Gastrocnemius medialis (tissue), 4 donors: ENCODE measurements at regions not wholly inside any gene's neighbourhood (a gene's known extent, or its start where the extent isn't known, plus 50 kb on each side); places are given as distances from the start of the nearest gene placed in this dataset.
"Not testable (repeated sequence)": the region's sequence is repeated elsewhere in the genome, so short reads cannot be mapped to it uniquely, and the experiment has no call there.

Source experiments
- ATAC-seq, 2 donors: fragments of 150-250 bp; one replicate each; pipeline ENCODE4 v1.9.1; 2016
- DNase-seq, 2 donors: peaks; one replicate each; pipeline ENCODE4 v3.0.0-alpha.2; 2019
- H3K27ac ChIP-seq, 4 donors: fragments of 200-600 bp; sonication (generic); 1 replicate in 1 of 4; 2 replicates in 3 of 4; pipeline ENCODE4 v1.5.1; 2016 to 2018; ENCODE audit warnings: mild to moderate bottlenecking in 2 of 4, moderate library complexity in 1 of 4
- H3K27me3 ChIP-seq, 3 donors: fragments of 200-600 bp; sonication (generic) in 2 of 3; 1 replicate in 1 of 3; 2 replicates in 2 of 3; pipeline versions ENCODE4 v1.5.1 to v1.6.0; 2016 to 2019; ENCODE audit warnings: mild to moderate bottlenecking in 1 of 3, moderate library complexity in 1 of 3
- H3K36me3 ChIP-seq, 2 donors: fragments of 200-600 bp; sonication (generic) in 1 of 2; one replicate each; pipeline ENCODE4 v1.5.1; 2017 to 2018
- H3K4me1 ChIP-seq, 2 donors: fragments of 200-600 bp; sonication (generic) in 1 of 2; one replicate each; pipeline ENCODE4 v1.5.1; 2016 to 2017; ENCODE audit warnings: mild to moderate bottlenecking in 2 of 2
- H3K4me3 ChIP-seq, 4 donors: fragments of 200-600 bp; sonication (generic) in 3 of 4; 1 replicate in 1 of 4; 2 replicates in 3 of 4; pipeline ENCODE4 v1.5.1; 2016 to 2019; ENCODE audit warnings: mild to moderate bottlenecking in 2 of 4
- H3K9me3 ChIP-seq, 3 donors: fragments of 200-600 bp; sonication (generic) in 2 of 3; 1 replicate in 1 of 3; 2 replicates in 2 of 3; pipeline ENCODE4 v1.5.1; 2016 to 2019
- in situ Hi-C, 4 donors: fragments of 200-750 bp; cut with MboI; loops; one replicate each; pipeline versions ENCODE4 v1.15.0 to v1.8.0; 2017; ENCODE audit warnings: low sequenced_read_pairs in 4 of 4
- intact Hi-C: fragments of 100-400 bp; cut with DNase I; formaldehyde crosslinking; loops from one replicate; pipeline ENCODE4 v1.15.1; 2023; ENCODE audit warnings: low total_unique reads

DNA sequence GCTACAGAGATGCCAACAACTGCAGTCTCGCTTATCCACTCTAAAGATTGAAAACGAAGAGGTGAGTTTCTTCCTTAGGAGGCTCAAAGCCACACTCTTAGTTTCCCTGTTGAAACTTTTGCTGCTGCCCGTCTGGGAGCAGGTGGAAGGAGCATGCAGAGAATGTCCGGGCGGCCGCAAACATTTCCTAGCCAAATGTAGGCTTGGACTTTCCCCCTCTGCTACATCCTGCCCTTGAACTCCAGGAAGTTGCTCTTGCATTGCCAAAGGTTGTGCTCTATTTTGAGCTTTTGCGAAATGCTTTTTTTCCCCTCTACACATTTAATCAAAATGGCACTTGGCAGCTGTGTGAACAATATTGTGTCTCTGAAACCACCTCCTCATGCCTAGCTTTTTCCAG is 95.3 kb upstream of the FAM72C start:
- H3K9me3 ChIP-seq, H3K4me3 ChIP-seq, H3K27ac ChIP-seq, H3K27me3 ChIP-seq, H3K4me1 ChIP-seq, in situ Hi-C loops, DNase-seq, H3K36me3 ChIP-seq, intact Hi-C loops: not testable (repeated sequence)
- peak; percentile 36 to 45 for ATAC-seq

DNA sequence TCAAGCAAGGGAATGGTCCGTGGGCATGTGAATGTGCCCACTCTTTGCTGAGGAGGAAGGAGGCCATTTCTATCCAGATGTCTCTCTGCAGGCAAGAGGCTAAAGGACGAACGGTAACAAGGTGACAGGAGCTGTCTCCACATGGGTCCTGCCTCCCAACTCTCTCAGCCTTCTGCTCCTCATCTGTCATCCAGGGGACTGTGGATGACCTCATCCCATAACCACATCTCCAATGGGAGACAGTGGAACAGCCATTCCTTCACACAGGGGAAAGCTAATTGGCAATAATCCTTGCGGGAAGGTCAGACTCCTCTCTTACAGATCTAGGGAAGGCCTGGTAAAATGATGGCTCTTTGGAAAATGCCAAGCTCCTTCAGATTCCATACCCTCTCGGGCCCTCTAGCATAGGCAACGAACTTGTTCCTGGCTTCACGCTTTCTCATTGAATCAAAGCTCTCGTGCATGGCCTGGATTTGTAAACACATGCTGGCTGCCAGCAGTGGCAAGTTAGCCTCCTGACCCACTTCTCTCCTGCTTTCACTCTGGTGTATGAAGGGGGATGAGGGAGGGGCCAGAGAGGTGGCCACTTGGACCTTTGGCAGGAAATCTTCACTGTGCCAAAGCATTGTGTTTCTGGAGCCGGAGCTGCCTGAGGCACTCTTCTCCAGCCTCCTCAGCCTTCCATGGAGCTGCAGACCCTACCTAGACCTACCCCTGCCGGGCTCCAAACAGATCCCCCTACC is 94.5 kb upstream of the FAM72C start:
- H3K4me1 ChIP-seq, H3K9me3 ChIP-seq, H3K27me3 ChIP-seq, DNase-seq, in situ Hi-C loops, H3K4me3 ChIP-seq, H3K27ac ChIP-seq, H3K36me3 ChIP-seq, intact Hi-C loops: not testable (repeated sequence)
- ATAC-seq = peak in 1 of 2 donors; percentile 15

DNA sequence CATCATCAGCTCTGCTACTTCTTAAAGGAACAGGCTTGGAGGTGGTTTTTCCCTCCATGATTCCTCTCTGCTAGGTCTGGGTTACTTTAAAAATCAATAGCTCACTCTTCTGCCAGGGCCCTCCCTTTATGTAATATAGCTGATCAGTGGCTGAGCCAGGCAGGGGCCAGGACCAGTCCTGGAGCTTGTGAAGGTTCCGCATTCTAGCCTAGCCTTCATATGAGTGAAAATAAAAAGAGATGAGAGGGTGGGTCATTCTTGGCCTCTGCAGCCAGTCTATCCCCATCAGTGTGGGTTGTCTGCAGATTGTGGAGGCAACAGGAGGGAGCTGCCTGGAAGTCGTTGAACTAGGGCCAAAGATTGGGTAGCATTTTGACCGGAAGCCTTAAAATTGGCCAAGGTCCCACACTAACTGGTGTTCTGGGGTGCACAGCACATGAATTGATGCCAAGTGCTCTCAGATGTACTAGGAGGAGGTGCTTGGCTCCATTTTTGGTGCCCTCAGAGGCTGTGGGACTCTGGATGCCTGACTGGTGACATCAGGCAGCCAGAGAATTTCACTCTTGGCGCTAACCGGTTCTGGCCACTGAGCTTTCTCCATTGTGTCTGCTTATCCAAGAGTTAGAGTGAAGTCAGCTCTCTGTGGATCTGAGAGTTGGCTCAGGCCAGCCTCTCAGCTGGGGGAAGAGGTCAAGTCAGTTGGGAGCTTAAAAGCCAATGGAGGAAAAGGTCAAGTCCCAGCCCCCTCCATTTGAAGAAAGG is 93.7 kb upstream of the FAM72C start:
- H3K27me3 ChIP-seq, H3K27ac ChIP-seq, H3K9me3 ChIP-seq, H3K4me1 ChIP-seq, DNase-seq, in situ Hi-C loops, H3K36me3 ChIP-seq, H3K4me3 ChIP-seq, intact Hi-C loops: not testable (repeated sequence)
- peak; percentile 56 to 76 for ATAC-seq

DNA sequence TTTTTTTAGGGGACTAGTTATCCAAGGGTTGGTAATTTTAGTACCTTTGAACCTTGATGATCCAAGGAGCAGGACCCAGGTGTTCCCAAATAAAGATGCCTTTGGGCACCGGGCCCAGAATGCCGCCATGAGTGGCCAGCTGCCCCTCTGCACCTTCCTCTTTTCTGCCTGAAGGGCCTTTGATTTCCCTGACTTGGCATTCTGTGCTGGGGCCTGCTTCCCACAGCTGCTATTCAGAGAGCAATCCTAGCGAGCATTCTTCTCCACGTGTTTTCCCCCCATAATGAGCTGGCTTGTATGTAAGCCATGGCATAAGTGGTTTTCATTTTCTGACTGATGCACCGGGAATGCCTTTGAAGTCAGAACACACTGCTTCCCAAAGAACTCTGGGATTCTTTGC is 77.6 kb upstream of the FAM72C start:
- intact Hi-C loops, H3K4me1 ChIP-seq, H3K4me3 ChIP-seq, in situ Hi-C loops, H3K9me3 ChIP-seq, ATAC-seq, DNase-seq, H3K27me3 ChIP-seq, H3K27ac ChIP-seq, H3K36me3 ChIP-seq: not testable (repeated sequence)

DNA sequence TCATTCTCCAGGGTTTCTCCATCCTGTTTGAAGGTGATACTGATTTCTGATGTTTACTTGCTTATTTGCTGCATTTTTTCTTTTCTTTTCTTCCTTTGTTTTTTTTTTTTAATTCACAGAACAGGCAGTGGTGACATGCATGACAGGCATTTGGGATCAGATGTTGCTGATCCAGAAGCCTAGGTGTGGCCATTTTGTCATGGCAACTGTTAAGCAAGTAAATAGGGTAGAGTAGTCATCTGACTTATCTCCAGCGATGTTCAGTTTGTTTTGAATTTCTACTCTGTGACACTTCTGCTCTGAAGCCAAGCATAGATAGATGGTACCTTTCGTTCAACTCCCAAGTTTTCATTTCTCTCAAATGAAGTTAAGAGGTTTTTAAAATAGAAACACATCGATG is 74.9 kb upstream of the FAM72C start:
- H3K36me3 ChIP-seq, intact Hi-C loops, H3K9me3 ChIP-seq, H3K27me3 ChIP-seq, H3K27ac ChIP-seq, H3K4me1 ChIP-seq, in situ Hi-C loops, ATAC-seq, H3K4me3 ChIP-seq, DNase-seq: not testable (repeated sequence)

DNA sequence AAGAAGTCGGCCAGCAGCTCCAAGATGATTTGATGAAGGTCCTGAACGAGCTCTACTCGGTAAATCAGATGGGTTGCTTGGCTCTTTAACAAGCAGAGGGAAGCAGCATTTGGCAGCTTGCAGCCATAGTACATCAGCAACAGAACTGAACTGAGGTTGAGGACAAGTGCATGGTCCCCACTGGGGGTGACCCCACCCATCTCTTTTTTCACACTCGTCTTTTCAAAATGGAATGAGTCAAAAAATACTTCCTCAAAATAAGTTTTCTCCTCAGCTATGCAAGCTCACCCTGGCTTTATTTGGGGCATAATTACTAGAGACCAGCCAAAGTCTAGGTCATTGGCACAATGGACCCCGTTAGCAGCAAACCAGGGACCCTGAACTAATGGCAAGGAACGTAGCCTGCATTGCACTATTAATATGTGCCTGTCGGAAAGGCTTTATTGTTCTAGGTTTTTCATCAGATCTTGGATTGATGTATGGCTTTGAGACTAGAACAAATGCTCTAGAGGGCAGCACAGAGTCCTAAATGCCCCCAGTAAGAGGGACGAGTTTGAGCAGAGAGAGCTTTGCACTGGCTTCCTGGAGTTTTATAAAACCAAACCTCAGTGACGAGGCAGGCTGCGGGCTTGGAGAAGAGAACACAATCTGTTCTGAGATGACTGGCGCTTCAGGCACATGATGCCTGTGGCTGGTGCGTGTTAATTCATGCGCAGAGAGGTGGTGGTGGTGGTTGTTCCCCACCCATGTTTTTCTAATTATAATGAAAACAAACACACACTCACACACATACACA is 74.2 kb upstream of the FAM72C start:
- H3K4me3 ChIP-seq, in situ Hi-C loops, DNase-seq, H3K4me1 ChIP-seq, ATAC-seq, H3K27ac ChIP-seq, intact Hi-C loops, H3K36me3 ChIP-seq, H3K27me3 ChIP-seq, H3K9me3 ChIP-seq: not testable (repeated sequence)

DNA sequence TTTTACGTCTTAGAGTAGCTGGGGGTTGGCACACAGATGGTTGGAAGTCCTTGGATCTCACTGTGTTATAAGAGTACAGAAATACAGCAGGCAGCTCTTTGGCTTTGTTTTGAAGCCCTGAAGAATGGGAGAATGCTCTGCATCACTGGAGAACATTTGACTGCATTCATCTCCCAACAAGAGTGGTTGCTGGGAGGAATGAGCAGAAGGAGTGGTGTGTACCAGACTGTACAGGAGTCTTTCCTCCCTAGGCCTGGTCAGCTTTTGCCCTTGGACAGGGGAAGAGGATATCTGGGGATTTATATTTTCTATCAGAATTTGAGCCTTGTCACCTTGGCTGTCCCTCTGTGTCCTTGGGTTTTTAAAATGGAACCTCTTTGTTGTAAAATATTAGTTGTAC is 70.5 kb upstream of the FAM72C start:
- in situ Hi-C loops, DNase-seq, H3K4me3 ChIP-seq, H3K27me3 ChIP-seq, intact Hi-C loops, H3K27ac ChIP-seq, H3K36me3 ChIP-seq, H3K4me1 ChIP-seq, ATAC-seq, H3K9me3 ChIP-seq: not testable (repeated sequence)

DNA sequence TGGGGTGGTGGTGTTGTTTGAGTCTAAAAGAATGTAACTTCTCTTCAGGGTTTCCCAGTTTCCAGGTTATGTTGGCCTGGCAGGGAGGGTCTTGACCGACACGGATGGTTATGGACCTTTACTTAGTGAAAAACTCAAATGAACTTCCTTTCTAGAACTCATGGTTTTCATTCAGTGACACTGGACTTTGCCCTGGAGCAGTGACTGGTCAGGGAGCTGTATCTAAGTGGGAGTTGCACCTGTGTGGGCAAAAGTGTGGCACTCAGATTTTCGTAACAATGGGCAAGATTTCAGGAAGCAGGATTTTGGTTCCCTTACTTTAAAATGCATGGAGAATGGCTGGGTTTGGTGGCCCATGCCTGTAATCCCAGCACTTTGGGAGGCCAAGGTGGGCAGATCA is 68.5 kb upstream of the FAM72C start:
- H3K27ac ChIP-seq, H3K4me1 ChIP-seq, in situ Hi-C loops, intact Hi-C loops, DNase-seq, H3K4me3 ChIP-seq, ATAC-seq, H3K9me3 ChIP-seq, H3K36me3 ChIP-seq, H3K27me3 ChIP-seq: not testable (repeated sequence)

DNA sequence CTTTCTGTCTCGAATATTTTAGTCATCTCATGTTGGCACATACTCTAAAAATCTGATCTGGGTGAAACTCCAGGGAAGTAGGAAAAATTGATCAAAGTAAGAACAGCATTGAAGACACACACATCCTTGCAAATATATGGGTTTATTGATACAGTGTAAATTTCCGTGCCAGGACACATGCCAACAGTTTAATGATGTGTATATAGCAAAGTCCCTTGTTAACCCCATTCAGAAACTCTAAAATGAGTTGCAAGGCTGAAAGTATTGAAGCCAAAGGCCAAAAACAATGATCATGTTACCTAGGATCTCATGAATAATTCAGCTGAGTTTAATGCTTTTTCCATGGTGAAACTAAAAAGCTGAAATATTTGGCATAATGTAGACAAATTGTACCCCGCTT is 62.3 kb upstream of the FAM72C start:
- H3K36me3 ChIP-seq, in situ Hi-C loops, DNase-seq, H3K27ac ChIP-seq, H3K27me3 ChIP-seq, H3K4me1 ChIP-seq, ATAC-seq, H3K9me3 ChIP-seq, intact Hi-C loops, H3K4me3 ChIP-seq: not testable (repeated sequence)

DNA sequence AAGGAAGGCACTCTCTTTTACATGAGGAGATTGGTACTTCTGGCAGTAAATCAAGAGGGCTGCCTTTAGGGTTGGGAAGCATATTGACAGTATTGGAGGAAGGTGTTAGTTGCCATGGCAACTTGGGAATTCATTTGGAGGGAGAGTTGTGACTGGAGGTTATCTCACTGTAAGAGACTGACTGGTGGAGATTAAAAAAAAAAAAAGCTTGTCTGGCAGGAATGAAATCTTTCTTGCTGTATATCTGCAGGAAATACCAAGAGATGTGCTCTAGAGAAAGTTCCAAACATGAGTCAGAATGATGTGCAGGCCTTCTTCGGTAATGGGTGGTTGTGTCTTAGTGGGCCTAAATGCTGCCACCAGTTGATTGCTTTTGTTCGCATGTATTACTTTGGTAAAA is 59.8 kb upstream of the FAM72C start:
- H3K36me3 ChIP-seq, H3K27ac ChIP-seq, ATAC-seq, in situ Hi-C loops, H3K4me3 ChIP-seq, DNase-seq, intact Hi-C loops, H3K27me3 ChIP-seq, H3K9me3 ChIP-seq, H3K4me1 ChIP-seq: not testable (repeated sequence)

DNA sequence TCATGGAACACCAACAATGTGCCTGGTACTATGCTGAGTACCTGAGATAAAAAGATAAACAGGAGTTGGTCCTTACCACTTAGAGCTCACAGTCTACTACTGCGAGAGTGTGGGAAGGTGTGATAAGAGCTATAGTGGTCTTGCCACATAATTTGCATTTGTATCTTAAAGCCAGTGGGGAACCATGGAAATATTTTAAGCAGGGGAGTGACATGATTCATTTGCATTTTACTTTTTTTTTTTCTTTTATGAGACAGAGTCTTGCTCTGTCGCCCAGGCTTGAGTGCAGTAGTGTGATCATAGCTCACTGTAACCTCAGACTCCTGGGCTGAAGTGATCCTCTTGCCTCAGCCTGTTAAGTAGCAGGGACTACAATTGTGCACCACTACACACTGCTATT is 54.2 kb upstream of the FAM72C start:
- H3K9me3 ChIP-seq, H3K27me3 ChIP-seq, in situ Hi-C loops, intact Hi-C loops, H3K4me1 ChIP-seq, H3K27ac ChIP-seq, DNase-seq, H3K4me3 ChIP-seq, ATAC-seq, H3K36me3 ChIP-seq: not testable (repeated sequence)
